Bronchial epithelial cell (primary cell): ENCODE measurements at regions not wholly inside any gene's neighbourhood (a gene's known extent, or its start where the extent isn't known, plus 50 kb on each side); places are given as distances from the start of the nearest gene placed in this dataset.
"Not testable (repeated sequence)": the region's sequence is repeated elsewhere in the genome, so short reads cannot be mapped to it uniquely, and the experiment has no call there.

Experiments used
- DNase-seq: peaks from one replicate; pipeline ENCODE4 v3.0.0-alpha.2; 2010; ENCODE audit warnings: low read depth
- FAIRE-seq: peaks from 2 replicates; lab custom pipeline; 2011; peaks lifted over from hg19 to GRCh38; lab: Jason Lieb, UNC
- H3K27me3 ChIP-seq: 2 replicates; pipeline ENCODE4 v1.5.1; 2011; ENCODE audit warnings: low read length; ENCODE audit not compliant: control insufficient read depth, insufficient read depth
- H3K36me3 ChIP-seq: 2 replicates; pipeline ENCODE4 v1.5.1; 2011; ENCODE audit warnings: low read length; ENCODE audit not compliant: control insufficient read depth, insufficient read depth
- H3K4me3 ChIP-seq: 2 replicates; pipeline ENCODE4 v1.5.1; 2011; ENCODE audit warnings: mild to moderate bottlenecking, low read depth, low read length, control low read depth
- CTCF ChIP-seq: IDR thresholded peaks from 2 replicates; pipeline ENCODE4 v1.5.1; 2011; ENCODE audit warnings: mild to moderate bottlenecking, moderate library complexity, low read length, control low read depth, inconsistent platforms; ENCODE audit not compliant: insufficient read depth, severe bottlenecking

GRCh38 chr13:44688652-44689051 lies 112.5 kb upstream of the TSC22D1 start:
- Histone ChIP-seq H3K4me3 (no peak overlapping the region), H3K27me3 (no peaks in the 10 kb centered on the region), H3K36me3 (no peaks in the 10 kb centered on the region)
- DNase-seq (no peak), FAIRE-seq (no peak)
- TF ChIP-seq CTCF, result no peak

GRCh38 chr13:44686531-44686934 lies 110.4 kb upstream of the TSC22D1 start:
- Histone ChIP-seq H3K4me3 (no peak overlapping the region), H3K36me3 (no peaks in the 10 kb centered on the region), H3K27me3 (no peaks in the 10 kb centered on the region)
- no peak for TF ChIP-seq CTCF
- no peak for DNase-seq
- FAIRE-seq, result no peak

- no peak for TF ChIP-seq CTCF
- no peak overlapping the region for H3K4me3 ChIP-seq
- no peaks in the 10 kb centered on the region for H3K27me3 ChIP-seq
- H3K36me3 ChIP-seq, result no peaks in the 10 kb centered on the region
- DNase-seq, result peak; percentile 57
- no peak for FAIRE-seq
Measured at GRCh38 chr13:44685641-44686040, 109.5 kb upstream of the TSC22D1 start.

- not testable (repeated sequence) for FAIRE-seq, H3K36me3 ChIP-seq, H3K4me3 ChIP-seq, DNase-seq, H3K27me3 ChIP-seq
Measured at GRCh38 chr13:44682416-44682815, 106.3 kb upstream of the TSC22D1 start.

GRCh38 chr13:44680746-44681355 lies 104.7 kb upstream of the TSC22D1 start:
- TF ChIP-seq CTCF, result no peak
- no peaks in the 10 kb centered on the region for H3K36me3 ChIP-seq
- FAIRE-seq (no peak), DNase-seq (no peak)
- no peaks in the 10 kb centered on the region for H3K27me3 ChIP-seq
- no peak overlapping the region for H3K4me3 ChIP-seq

- Histone ChIP-seq H3K4me3 (no peak overlapping the region), H3K36me3 (no peaks in the 10 kb centered on the region), H3K27me3 (no peaks in the 10 kb centered on the region)
- no peak for TF ChIP-seq CTCF
- DNase-seq (no peak), FAIRE-seq (no peak)
Measured at GRCh38 chr13:44679597-44679996, 103.5 kb upstream of the TSC22D1 start.
